WTC11 (cell line): ENCODE measurements at regions not wholly inside any gene's neighbourhood (a gene's known extent, or its start where the extent isn't known, plus 50 kb on each side); places are given as distances from the start of the nearest gene placed in this dataset.

Source experiments
- NR2C2 ChIP-seq: sonication (generic); formaldehyde crosslinking; IDR thresholded peaks from 2 replicates; pipeline ENCODE4 v1.8.0; 2022; ENCODE audit warnings: mild to moderate bottlenecking, missing genetic modification reagents
- TF ChIP-seq, protein P1 (sequence below): fragments of 200-600 bp; IDR thresholded peaks from 2 replicates; pipeline ENCODE4 v1.8.0; 2022; ENCODE audit warnings: antibody characterized with exemption
- TF ChIP-seq, protein P2 (sequence below): fragments of 250-450 bp; sonication (Bioruptor Pico); IDR thresholded peaks from 2 replicates; pipeline ENCODE4 v1.8.0; 2021; ENCODE audit warnings: mild to moderate bottlenecking

DNA sequence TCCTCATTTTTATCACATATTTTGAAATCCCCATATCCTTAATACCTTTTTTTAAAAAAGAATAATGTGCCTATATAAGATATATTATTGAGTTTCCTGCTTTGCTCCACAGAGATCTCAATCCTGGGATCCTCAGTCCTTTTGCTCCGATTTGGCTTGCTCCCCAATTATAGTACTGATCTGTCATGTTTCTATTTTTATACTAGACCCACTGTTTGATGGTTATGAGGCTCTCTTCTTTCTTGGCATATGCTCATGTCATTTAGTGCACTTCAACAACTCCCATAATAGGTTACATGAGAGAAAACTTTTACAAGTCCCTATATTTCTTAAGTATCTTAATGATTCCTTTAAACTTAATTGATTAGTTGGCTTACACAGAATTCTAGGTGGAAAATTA is 958.5 kb upstream of the EPHA7 start:
- TF ChIP-seq, protein P1, sequence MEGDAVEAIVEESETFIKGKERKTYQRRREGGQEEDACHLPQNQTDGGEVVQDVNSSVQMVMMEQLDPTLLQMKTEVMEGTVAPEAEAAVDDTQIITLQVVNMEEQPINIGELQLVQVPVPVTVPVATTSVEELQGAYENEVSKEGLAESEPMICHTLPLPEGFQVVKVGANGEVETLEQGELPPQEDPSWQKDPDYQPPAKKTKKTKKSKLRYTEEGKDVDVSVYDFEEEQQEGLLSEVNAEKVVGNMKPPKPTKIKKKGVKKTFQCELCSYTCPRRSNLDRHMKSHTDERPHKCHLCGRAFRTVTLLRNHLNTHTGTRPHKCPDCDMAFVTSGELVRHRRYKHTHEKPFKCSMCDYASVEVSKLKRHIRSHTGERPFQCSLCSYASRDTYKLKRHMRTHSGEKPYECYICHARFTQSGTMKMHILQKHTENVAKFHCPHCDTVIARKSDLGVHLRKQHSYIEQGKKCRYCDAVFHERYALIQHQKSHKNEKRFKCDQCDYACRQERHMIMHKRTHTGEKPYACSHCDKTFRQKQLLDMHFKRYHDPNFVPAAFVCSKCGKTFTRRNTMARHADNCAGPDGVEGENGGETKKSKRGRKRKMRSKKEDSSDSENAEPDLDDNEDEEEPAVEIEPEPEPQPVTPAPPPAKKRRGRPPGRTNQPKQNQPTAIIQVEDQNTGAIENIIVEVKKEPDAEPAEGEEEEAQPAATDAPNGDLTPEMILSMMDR = no peak
- TF ChIP-seq, protein P2, sequence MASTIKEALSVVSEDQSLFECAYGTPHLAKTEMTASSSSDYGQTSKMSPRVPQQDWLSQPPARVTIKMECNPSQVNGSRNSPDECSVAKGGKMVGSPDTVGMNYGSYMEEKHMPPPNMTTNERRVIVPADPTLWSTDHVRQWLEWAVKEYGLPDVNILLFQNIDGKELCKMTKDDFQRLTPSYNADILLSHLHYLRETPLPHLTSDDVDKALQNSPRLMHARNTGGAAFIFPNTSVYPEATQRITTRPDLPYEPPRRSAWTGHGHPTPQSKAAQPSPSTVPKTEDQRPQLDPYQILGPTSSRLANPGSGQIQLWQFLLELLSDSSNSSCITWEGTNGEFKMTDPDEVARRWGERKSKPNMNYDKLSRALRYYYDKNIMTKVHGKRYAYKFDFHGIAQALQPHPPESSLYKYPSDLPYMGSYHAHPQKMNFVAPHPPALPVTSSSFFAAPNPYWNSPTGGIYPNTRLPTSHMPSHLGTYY (CRISPR knock-in tag) = no peak
- TF ChIP-seq NR2C2 (CRISPR knock-in tag) = no peak
